HEK293 (cell line): ENCODE measurements at regions not wholly inside any gene's neighbourhood (a gene's known extent, or its start where the extent isn't known, plus 50 kb on each side); places are given as distances from the start of the nearest gene placed in this dataset.

Experiments used
- KLF16 ChIP-seq: fragments of 450-650 bp; formaldehyde crosslinking; IDR thresholded peaks from 2 replicates; pipeline ENCODE4 v1.5.1; 2017; ENCODE audit warnings: missing biosample characterization, missing genetic modification characterization
- ZNF121 ChIP-seq: fragments of 450-650 bp; formaldehyde crosslinking; IDR thresholded peaks from 2 replicates; pipeline ENCODE4 v1.5.1; 2016; ENCODE audit warnings: missing biosample characterization, missing genetic modification characterization
- ZNF138 ChIP-seq: fragments of 450-650 bp; formaldehyde crosslinking; IDR thresholded peaks from 2 replicates; pipeline ENCODE4 v1.5.1; 2016; ENCODE audit warnings: missing biosample characterization, missing genetic modification characterization, borderline replicate concordance
- ZNF274 ChIP-seq, 2 experiments: fragments of 200-500 bp in 1 of 2; fragments of 450-650 bp in 1 of 2; sonication (Bioruptor generic) in 1 of 2; formaldehyde crosslinking in 1 of 2; IDR thresholded peaks; 2 replicates each; pipeline versions ENCODE4 v1.5.1 to v1.6.1; 2014 to 2016; ENCODE audit warnings: borderline replicate concordance in 1 of 2, inconsistent platforms in 1 of 2, low read length in 1 of 2, missing biosample characterization in 1 of 2, missing genetic modification characterization in 1 of 2
- ZNF473 ChIP-seq: fragments of 450-650 bp; formaldehyde crosslinking; IDR thresholded peaks from 2 replicates; pipeline ENCODE4 v1.5.1; 2017; ENCODE audit warnings: missing biosample characterization, missing genetic modification characterization
- ZNF600 ChIP-seq: fragments of 450-650 bp; formaldehyde crosslinking; IDR thresholded peaks from 2 replicates; pipeline ENCODE4 v1.5.1; 2016; ENCODE audit warnings: missing biosample characterization, missing genetic modification characterization
- ZNF610 ChIP-seq: fragments of 450-650 bp; formaldehyde crosslinking; IDR thresholded peaks from 2 replicates; pipeline ENCODE4 v1.5.1; 2016; ENCODE audit warnings: missing biosample characterization, missing genetic modification characterization, borderline replicate concordance
- ZNF747 ChIP-seq: fragments of 450-650 bp; formaldehyde crosslinking; IDR thresholded peaks from 2 replicates; pipeline ENCODE4 v1.5.1; 2016; ENCODE audit warnings: missing biosample characterization, missing genetic modification characterization
- ZNF768 ChIP-seq: fragments of 450-650 bp; formaldehyde crosslinking; IDR thresholded peaks from 2 replicates; pipeline ENCODE4 v1.5.1; 2018; ENCODE audit warnings: missing biosample characterization, mild to moderate bottlenecking, missing genetic modification characterization
- TF ChIP-seq, protein P1 (sequence below): fragments of 450-650 bp; formaldehyde crosslinking; IDR thresholded peaks from 2 replicates; pipeline ENCODE4 v1.5.1; 2016; ENCODE audit warnings: missing biosample characterization, missing genetic modification characterization
- TF ChIP-seq, protein P2 (sequence below): fragments of 450-650 bp; formaldehyde crosslinking; IDR thresholded peaks from 2 replicates; pipeline ENCODE4 v1.5.1; 2016; ENCODE audit warnings: missing biosample characterization, missing genetic modification characterization
- TF ChIP-seq, protein P3 (sequence below): fragments of 450-650 bp; formaldehyde crosslinking; IDR thresholded peaks from 2 replicates; pipeline ENCODE4 v1.5.1; 2016; ENCODE audit warnings: missing biosample characterization, missing genetic modification characterization
- TF ChIP-seq, protein P4 (sequence below): fragments of 450-650 bp; formaldehyde crosslinking; IDR thresholded peaks from 2 replicates; pipeline ENCODE4 v1.5.1; 2016; ENCODE audit warnings: missing biosample characterization, missing genetic modification characterization

DNA sequence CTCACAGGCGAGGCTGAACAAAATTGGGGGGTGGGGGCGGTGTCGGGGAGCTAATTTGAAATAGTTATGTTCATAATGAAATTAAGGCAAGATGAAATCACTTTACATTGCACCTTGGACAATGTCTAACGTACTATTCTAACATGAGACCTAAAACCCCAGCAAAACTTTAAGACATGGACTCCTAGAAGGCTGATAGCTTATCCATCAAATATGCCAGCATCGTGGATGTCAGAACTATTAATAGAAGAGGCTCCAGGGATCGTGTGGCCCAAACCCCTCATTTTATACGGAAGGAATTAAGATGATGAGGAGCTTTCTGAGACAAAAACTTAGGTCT, 279.6 kb downstream of the SOX9 start:
- TF ChIP-seq, protein P1, sequence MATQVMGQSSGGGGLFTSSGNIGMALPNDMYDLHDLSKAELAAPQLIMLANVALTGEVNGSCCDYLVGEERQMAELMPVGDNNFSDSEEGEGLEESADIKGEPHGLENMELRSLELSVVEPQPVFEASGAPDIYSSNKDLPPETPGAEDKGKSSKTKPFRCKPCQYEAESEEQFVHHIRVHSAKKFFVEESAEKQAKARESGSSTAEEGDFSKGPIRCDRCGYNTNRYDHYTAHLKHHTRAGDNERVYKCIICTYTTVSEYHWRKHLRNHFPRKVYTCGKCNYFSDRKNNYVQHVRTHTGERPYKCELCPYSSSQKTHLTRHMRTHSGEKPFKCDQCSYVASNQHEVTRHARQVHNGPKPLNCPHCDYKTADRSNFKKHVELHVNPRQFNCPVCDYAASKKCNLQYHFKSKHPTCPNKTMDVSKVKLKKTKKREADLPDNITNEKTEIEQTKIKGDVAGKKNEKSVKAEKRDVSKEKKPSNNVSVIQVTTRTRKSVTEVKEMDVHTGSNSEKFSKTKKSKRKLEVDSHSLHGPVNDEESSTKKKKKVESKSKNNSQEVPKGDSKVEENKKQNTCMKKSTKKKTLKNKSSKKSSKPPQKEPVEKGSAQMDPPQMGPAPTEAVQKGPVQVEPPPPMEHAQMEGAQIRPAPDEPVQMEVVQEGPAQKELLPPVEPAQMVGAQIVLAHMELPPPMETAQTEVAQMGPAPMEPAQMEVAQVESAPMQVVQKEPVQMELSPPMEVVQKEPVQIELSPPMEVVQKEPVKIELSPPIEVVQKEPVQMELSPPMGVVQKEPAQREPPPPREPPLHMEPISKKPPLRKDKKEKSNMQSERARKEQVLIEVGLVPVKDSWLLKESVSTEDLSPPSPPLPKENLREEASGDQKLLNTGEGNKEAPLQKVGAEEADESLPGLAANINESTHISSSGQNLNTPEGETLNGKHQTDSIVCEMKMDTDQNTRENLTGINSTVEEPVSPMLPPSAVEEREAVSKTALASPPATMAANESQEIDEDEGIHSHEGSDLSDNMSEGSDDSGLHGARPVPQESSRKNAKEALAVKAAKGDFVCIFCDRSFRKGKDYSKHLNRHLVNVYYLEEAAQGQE (tag by site-specific recombination), result no peak
- TF ChIP-seq ZNF138 (tag by site-specific recombination) (no peak), ZNF600 (tag by site-specific recombination) (no peak), ZNF121 (no peak), ZNF747 (tag by site-specific recombination) (no peak), ZNF473 (tag by site-specific recombination) (no peak), KLF16 (no peak), ZNF610 (tag by site-specific recombination) (no peak), ZNF274 (IDR thresholded peaks at IDR 0.05; ENCODE audit: low read length) (no peak), ZNF274 (tag by site-specific recombination; IDR thresholded peaks at IDR 0.05; ENCODE audit: borderline replicate concordance) (no peak), ZNF768 (tag by site-specific recombination) (no peak)
- TF ChIP-seq, protein P2, sequence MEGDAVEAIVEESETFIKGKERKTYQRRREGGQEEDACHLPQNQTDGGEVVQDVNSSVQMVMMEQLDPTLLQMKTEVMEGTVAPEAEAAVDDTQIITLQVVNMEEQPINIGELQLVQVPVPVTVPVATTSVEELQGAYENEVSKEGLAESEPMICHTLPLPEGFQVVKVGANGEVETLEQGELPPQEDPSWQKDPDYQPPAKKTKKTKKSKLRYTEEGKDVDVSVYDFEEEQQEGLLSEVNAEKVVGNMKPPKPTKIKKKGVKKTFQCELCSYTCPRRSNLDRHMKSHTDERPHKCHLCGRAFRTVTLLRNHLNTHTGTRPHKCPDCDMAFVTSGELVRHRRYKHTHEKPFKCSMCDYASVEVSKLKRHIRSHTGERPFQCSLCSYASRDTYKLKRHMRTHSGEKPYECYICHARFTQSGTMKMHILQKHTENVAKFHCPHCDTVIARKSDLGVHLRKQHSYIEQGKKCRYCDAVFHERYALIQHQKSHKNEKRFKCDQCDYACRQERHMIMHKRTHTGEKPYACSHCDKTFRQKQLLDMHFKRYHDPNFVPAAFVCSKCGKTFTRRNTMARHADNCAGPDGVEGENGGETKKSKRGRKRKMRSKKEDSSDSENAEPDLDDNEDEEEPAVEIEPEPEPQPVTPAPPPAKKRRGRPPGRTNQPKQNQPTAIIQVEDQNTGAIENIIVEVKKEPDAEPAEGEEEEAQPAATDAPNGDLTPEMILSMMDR (tag by site-specific recombination), result no peak
- TF ChIP-seq, protein P3, sequence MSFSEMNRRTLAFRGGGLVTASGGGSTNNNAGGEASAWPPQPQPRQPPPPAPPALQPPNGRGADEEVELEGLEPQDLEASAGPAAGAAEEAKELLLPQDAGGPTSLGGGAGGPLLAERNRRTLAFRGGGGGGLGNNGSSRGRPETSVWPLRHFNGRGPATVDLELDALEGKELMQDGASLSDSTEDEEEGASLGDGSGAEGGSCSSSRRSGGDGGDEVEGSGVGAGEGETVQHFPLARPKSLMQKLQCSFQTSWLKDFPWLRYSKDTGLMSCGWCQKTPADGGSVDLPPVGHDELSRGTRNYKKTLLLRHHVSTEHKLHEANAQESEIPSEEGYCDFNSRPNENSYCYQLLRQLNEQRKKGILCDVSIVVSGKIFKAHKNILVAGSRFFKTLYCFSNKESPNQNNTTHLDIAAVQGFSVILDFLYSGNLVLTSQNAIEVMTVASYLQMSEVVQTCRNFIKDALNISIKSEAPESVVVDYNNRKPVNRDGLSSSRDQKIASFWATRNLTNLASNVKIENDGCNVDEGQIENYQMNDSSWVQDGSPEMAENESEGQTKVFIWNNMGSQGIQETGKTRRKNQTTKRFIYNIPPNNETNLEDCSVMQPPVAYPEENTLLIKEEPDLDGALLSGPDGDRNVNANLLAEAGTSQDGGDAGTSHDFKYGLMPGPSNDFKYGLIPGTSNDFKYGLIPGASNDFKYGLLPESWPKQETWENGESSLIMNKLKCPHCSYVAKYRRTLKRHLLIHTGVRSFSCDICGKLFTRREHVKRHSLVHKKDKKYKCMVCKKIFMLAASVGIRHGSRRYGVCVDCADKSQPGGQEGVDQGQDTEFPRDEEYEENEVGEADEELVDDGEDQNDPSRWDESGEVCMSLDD (tag by site-specific recombination), result no peak
- TF ChIP-seq, protein P4, sequence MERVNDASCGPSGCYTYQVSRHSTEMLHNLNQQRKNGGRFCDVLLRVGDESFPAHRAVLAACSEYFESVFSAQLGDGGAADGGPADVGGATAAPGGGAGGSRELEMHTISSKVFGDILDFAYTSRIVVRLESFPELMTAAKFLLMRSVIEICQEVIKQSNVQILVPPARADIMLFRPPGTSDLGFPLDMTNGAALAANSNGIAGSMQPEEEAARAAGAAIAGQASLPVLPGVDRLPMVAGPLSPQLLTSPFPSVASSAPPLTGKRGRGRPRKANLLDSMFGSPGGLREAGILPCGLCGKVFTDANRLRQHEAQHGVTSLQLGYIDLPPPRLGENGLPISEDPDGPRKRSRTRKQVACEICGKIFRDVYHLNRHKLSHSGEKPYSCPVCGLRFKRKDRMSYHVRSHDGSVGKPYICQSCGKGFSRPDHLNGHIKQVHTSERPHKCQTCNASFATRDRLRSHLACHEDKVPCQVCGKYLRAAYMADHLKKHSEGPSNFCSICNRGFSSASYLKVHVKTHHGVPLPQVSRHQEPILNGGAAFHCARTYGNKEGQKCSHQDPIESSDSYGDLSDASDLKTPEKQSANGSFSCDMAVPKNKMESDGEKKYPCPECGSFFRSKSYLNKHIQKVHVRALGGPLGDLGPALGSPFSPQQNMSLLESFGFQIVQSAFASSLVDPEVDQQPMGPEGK (tag by site-specific recombination), result no peak
